ENCODE measurements at regions not wholly inside any gene's neighbourhood (a gene's known extent, or its start where the extent isn't known, plus 50 kb on each side); places are given as distances from the start of the nearest gene placed in this dataset.

DNA sequence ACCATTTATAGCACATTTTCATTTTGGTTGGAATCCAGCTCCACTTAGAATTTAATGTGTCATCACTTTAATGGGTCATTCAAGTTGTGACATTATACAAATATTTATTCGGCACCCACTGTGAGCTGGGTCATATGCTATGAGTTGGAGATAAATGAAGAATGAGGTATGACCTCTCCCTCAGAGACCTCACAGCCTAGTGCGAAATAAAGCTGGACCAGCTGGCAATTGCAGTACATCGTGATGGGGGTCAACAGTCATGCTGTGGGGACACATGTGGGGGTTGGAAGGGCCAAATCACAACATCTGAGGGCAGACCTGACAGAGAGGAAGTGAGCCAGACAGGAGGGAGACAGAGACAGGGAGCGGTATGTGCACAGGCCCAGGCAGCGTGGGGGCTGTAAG is 175.4 kb downstream of the MAIP1 start:
- TF ChIP-seq, protein P1, sequence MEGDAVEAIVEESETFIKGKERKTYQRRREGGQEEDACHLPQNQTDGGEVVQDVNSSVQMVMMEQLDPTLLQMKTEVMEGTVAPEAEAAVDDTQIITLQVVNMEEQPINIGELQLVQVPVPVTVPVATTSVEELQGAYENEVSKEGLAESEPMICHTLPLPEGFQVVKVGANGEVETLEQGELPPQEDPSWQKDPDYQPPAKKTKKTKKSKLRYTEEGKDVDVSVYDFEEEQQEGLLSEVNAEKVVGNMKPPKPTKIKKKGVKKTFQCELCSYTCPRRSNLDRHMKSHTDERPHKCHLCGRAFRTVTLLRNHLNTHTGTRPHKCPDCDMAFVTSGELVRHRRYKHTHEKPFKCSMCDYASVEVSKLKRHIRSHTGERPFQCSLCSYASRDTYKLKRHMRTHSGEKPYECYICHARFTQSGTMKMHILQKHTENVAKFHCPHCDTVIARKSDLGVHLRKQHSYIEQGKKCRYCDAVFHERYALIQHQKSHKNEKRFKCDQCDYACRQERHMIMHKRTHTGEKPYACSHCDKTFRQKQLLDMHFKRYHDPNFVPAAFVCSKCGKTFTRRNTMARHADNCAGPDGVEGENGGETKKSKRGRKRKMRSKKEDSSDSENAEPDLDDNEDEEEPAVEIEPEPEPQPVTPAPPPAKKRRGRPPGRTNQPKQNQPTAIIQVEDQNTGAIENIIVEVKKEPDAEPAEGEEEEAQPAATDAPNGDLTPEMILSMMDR (IDR thresholded peaks at IDR 0.05): no peak
- TF ChIP-seq POLR2A (IDR thresholded peaks at IDR 0.05): no peak

All from uterus (tissue), 2 donors.